ENCODE measurements at regions not wholly inside any gene's neighbourhood (a gene's known extent, or its start where the extent isn't known, plus 50 kb on each side); places are given as distances from the start of the nearest gene placed in this dataset.
A peak's percentile ranks its signal among the peaks of the same experiment; 100 is the strongest.
"Not testable (repeated sequence)": the region's sequence is repeated elsewhere in the genome, so short reads cannot be mapped to it uniquely, and the experiment has no call there.

DNA sequence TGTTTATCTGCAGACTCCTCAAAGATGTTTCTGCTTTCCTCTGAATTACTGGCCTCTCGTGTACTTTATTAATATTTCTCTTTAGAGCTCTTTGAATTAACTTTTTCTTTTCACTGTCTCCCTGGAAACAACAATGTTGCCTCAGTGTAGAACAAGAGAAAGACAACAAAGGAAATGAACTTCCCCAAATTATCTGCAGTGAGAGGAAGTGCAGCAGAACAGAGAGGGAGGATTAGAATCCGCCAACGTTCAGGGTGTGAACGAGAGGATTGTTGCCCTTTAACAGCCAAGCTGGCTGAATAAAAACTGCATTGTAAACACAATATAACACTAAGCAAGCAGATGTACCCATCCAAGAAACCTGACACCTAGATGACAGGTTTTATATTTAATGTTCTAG is 375.9 kb downstream of the GALC start:
- WGBS, 2 donors, result 57 to 61% methylated on average over 4 of the region's 4 CpGs
- Histone ChIP-seq H3K27ac (no peak overlapping the region), H3K9me3 (no peaks in the 10 kb centered on the region), H3K4me1 (no peaks in the 10 kb centered on the region), H3K27me3 (no peaks in the 10 kb centered on the region), H3K4me3 (no peak overlapping the region), H3K36me3 (no peaks in the 10 kb centered on the region)
- TF ChIP-seq, protein P1, sequence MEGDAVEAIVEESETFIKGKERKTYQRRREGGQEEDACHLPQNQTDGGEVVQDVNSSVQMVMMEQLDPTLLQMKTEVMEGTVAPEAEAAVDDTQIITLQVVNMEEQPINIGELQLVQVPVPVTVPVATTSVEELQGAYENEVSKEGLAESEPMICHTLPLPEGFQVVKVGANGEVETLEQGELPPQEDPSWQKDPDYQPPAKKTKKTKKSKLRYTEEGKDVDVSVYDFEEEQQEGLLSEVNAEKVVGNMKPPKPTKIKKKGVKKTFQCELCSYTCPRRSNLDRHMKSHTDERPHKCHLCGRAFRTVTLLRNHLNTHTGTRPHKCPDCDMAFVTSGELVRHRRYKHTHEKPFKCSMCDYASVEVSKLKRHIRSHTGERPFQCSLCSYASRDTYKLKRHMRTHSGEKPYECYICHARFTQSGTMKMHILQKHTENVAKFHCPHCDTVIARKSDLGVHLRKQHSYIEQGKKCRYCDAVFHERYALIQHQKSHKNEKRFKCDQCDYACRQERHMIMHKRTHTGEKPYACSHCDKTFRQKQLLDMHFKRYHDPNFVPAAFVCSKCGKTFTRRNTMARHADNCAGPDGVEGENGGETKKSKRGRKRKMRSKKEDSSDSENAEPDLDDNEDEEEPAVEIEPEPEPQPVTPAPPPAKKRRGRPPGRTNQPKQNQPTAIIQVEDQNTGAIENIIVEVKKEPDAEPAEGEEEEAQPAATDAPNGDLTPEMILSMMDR (IDR thresholded peaks at IDR 0.05), result no peak
- ATAC-seq, result no peak
- no peak for DNase-seq
- FAIRE-seq, result no peak
- intact Hi-C loops (cut with DNase I), result no loop called here

DNA sequence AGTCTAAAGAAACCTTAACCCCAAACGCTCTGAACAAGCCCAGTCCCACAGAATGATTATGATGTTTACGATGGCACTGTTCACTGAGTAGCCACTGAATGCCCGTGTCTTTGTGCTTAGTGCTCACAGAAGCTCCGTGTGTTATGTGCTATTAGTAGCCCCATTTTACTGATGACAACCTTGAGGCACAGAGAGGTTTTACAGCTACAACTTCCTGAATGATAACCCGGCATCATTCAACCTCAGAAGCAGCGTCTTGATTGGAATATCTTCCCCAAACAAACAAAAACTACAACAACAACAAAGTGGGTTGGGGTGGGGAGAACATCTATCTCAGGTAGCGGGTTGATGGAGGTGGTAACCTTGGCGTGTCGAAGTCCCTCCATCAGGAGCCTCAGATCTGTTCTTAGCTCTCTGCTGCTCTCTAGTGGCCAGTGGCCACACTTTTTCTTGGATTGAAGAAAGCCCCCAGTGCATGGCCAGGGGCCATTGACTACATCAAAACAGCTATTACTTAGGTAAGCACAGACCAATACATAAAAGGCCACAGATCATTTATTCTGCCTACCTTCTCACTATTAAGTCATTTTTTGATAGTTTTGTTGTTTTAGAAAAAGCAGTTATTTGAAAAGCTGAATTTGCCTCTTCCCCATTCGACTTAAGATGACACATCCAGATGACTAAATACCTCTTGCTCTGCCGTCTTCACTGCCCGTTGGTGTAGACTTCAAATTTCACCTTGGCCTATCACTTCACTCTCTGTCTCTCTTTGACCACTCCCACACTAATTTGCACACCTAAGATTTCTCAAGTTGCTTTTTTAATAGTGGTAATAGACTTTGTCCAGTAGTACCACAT is 376.9 kb downstream of the GALC start:
- Histone ChIP-seq H3K4me1 (no peaks in the 10 kb centered on the region), H3K27me3 (no peaks in the 10 kb centered on the region), H3K4me3 (no peak overlapping the region), H3K27ac (no peak overlapping the region), H3K36me3 (no peaks in the 10 kb centered on the region), H3K9me3 (no peaks in the 10 kb centered on the region)
- intact Hi-C loops (cut with DNase I), result no loop called here
- DNase-seq, result peak in 5 of 6 donors; percentile 33 to 68 (median 47)
- TF ChIP-seq, protein P1 (IDR thresholded peaks at IDR 0.05), result peak; percentile 72 to 82 (median 76)
- FAIRE-seq, result no peak
- 33 to 34% methylated on average over 12 of the region's 12 CpGs for WGBS, 2 donors
- ATAC-seq, result peak; percentile 55 to 95 (median 87)

DNA sequence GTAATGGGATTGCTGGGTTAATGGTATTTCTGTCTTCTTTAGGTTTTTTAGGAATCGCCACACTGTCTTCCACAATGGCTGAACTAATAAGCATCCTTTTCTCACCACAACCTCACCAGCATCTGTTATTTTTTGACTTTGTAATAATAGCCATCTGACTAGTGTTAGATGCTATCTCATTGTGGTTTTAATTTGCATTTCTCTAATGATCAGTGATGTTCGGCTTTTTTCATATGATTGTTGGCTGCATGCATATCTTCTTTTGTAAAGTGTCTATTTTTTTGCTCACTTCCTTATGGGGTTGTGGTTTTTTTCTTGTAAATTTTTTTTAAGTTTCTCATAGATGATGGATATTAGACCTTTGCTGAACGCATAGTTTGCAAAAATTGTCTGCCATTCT is 377.9 kb downstream of the GALC start:
- ATAC-seq (no peak), FAIRE-seq (no peak), DNase-seq (no peak)
- TF ChIP-seq, protein P1 (IDR thresholded peaks at IDR 0.05), result no peak
- WGBS, 2 donors, result 69 to 75% methylated on average over 3 of the region's 3 CpGs
- intact Hi-C loops (cut with DNase I), result no loop called here
- no peaks in the 10 kb centered on the region for H3K4me1 ChIP-seq
- no peaks in the 10 kb centered on the region for H3K36me3 ChIP-seq
- no peaks in the 10 kb centered on the region for H3K9me3 ChIP-seq
- no peak overlapping the region for H3K4me3 ChIP-seq
- no peaks in the 10 kb centered on the region for H3K27me3 ChIP-seq
- no peak overlapping the region for H3K27ac ChIP-seq

DNA sequence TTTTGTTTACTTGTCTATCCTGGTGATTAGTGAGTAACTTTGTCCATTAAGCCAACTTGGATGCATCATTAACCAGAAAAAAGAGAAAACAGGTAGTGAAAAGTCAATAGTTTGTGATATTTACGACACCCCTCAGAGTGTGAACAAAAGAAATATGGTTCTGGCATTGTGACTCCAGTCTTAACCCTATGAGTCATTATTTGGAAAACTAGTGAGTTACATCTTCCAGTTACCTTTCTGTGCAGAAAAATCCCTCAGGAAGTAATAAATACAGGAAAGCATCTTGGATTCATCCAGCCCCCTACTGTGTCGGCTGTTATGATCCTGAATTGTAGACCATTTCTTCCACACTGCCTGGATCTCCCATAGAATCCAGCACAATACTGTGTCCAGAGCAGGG is 379.1 kb downstream of the GALC start:
- Histone ChIP-seq H3K27ac (no peak overlapping the region), H3K4me1 (no peaks in the 10 kb centered on the region), H3K4me3 (no peak overlapping the region), H3K36me3 (no peaks in the 10 kb centered on the region), H3K27me3 (no peaks in the 10 kb centered on the region), H3K9me3 (no peaks in the 10 kb centered on the region)
- 50 to 65% methylated on average over 2 of the region's 2 CpGs for WGBS, 2 donors
- DNase-seq (no peak), ATAC-seq (peak in 1 of 4 donors; percentile 22), FAIRE-seq (no peak)
- TF ChIP-seq, protein P1 (IDR thresholded peaks at IDR 0.05), result no peak
- intact Hi-C loops (cut with DNase I), result no loop called here

DNA sequence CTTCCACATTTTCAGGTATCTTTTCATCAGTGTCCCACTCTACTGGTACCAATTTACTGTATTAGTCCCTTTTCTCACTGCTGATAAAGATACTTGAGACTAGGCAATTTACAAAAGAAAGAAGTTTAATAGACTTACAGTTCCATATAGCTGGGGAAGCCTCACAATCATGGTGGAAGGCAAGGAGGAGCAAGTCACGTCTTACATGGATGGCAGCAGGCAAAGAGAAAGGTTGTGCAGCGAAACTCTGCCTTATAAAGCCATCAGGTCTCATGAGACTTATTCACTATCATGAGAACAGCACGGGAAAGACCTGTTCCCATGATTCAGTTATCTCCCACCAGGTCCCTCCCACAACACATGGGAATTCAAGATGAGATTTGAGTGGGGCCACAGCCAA is 385.9 kb downstream of the GALC start:
- ATAC-seq; H3K27ac ChIP-seq; intact Hi-C loops (cut with DNase I); FAIRE-seq; H3K4me1 ChIP-seq; H3K9me3 ChIP-seq; H3K4me3 ChIP-seq; DNase-seq; H3K27me3 ChIP-seq; H3K36me3 ChIP-seq: not testable (repeated sequence)
- WGBS, 2 donors, result 79 to 81% methylated on average over 3 of the region's 3 CpGs
